ENCODE measurements at regions not wholly inside any gene's neighbourhood (a gene's known extent, or its start where the extent isn't known, plus 50 kb on each side); places are given as distances from the start of the nearest gene placed in this dataset.

DNA sequence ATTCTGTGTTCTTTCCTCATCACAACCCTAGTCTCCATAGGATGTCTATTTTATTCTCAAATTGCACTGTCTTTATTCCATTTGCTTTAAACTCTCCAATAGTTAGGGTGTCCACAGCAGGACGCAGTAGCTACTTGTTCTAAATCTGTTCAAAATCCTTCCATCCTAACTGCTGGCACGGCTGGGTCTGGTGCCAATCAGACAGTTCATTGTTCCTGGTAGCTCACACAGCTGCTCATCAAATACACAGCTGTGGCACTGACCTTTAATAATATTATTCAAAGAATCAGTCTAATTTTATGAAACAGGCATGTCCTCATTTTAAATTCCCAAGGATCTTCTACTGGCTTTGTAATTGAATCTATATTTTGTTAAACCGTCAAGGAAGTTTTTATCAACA, 59.7 kb upstream of the TMEFF2 start:
- TF ChIP-seq, protein P1, sequence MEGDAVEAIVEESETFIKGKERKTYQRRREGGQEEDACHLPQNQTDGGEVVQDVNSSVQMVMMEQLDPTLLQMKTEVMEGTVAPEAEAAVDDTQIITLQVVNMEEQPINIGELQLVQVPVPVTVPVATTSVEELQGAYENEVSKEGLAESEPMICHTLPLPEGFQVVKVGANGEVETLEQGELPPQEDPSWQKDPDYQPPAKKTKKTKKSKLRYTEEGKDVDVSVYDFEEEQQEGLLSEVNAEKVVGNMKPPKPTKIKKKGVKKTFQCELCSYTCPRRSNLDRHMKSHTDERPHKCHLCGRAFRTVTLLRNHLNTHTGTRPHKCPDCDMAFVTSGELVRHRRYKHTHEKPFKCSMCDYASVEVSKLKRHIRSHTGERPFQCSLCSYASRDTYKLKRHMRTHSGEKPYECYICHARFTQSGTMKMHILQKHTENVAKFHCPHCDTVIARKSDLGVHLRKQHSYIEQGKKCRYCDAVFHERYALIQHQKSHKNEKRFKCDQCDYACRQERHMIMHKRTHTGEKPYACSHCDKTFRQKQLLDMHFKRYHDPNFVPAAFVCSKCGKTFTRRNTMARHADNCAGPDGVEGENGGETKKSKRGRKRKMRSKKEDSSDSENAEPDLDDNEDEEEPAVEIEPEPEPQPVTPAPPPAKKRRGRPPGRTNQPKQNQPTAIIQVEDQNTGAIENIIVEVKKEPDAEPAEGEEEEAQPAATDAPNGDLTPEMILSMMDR (conservative IDR thresholded peaks at IDR 0.05; ENCODE audit: low read length), result no peak
- TF ChIP-seq EZH2phosphoT487 (IDR thresholded peaks at IDR 0.05; ENCODE audit: borderline replicate concordance, low read depth, low read length), result no peak
